ENCODE measurements at regions not wholly inside any gene's neighbourhood (a gene's known extent, or its start where the extent isn't known, plus 50 kb on each side); places are given as distances from the start of the nearest gene placed in this dataset.

- TF ChIP-seq CTCF (IDR thresholded peaks at IDR 0.05 in 2 of 3, conservative IDR thresholded peaks at IDR 0.05 in 1 of 3; ENCODE audit: borderline replicate concordance in 1 of 3, insufficient read depth in 1 of 3, low read depth in 2 of 3, low read length in 2 of 3) (no peak), EZH2 (IDR thresholded peaks at IDR 0.05) (no peak), SIN3A (IDR thresholded peaks at IDR 0.05; ENCODE audit: low read depth) (no peak)
These were observed 148.5 kb downstream of the ZFP36L2 start for GRCh38 chr2:43077876-43078275.
